ENCODE measurements at regions not wholly inside any gene's neighbourhood (a gene's known extent, or its start where the extent isn't known, plus 50 kb on each side); places are given as distances from the start of the nearest gene placed in this dataset.

DNA sequence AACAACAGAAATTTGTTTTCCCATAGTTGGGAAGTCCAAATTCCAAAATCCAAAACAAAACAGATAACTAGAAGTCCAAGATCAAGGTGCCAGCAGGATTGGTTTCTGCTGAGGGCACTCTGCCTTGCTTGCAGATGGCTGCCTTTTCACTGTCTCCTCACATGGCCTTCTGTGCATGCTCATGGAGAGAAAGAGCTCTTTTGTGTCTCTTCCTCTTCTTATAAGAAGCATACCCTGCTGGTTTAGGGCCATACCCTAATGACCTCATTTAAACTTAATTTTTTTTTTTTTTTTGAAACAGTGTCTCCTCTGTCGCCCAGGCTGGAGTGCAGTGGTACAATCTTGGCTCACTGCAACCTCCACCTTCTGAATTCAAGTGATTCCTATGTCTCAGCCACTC, 1974.1 kb upstream of the PCDH20 start:
- FAIRE-seq (no peak), ATAC-seq (no peak), DNase-seq (ENCODE audit: low read depth, low spot score) (no peak)
- no peaks in the 10 kb centered on the region for H3K79me2 ChIP-seq (ENCODE audit: control insufficient read depth, insufficient read depth, low read length)
- no peak overlapping the region for H3K9ac ChIP-seq (ENCODE audit: control insufficient read depth, insufficient read depth, low read length)
- H3K36me3 ChIP-seq (ENCODE audit: control insufficient read depth in 2 of 2, insufficient read depth in 2 of 2, low read length in 1 of 2), result no peaks in the 10 kb centered on the region
- BruUV-seq (replicated peaks), result no TSS peak
- TF ChIP-seq HSF1 (IDR thresholded peaks at IDR 0.05; ENCODE audit: low read depth, low read length) (no peak), HDAC6 (IDR thresholded peaks at IDR 0.05; ENCODE audit: unreplicated experiment) (no peak), RFX5 (IDR thresholded peaks at IDR 0.05; ENCODE audit: low read depth, low read length) (no peak), LARP7 (IDR thresholded peaks at IDR 0.05) (no peak), ETV6 (conservative IDR thresholded peaks at IDR 0.05 in 1 of 2, IDR thresholded peaks at IDR 0.05 in 1 of 2; ENCODE audit: borderline replicate concordance in 1 of 2, low read depth in 1 of 2) (no peak), EED (IDR thresholded peaks at IDR 0.05; ENCODE audit: low read depth) (no peak), NR2C2 (IDR thresholded peaks at IDR 0.05; ENCODE audit: borderline replicate concordance, control insufficient read depth, insufficient read length, low read depth) (no peak)
- no peak overlapping the region for H2AFZ ChIP-seq (ENCODE audit: control insufficient read depth, low read depth, low read length)
- intact Hi-C loops (cut with micrococcal nuclease; ENCODE audit: unreplicated experiment), result no loop called here
- H3K27ac ChIP-seq (ENCODE audit: control insufficient read depth, insufficient read depth), result no peak overlapping the region
- in situ Hi-C loops (cut with MboI), result no loop called here
- ChIA-PET RAD21 (ENCODE audit: unreplicated experiment) (no interaction called here), POLR2A (no interaction called here), CTCF (no interaction called here), SMC1A (ENCODE audit: uncharacterized antibody, unreplicated experiment) (no interaction called here)
- H3K27me3 ChIP-seq (replicated peaks in 1 of 2; ENCODE audit: control insufficient read depth in 2 of 2, insufficient read depth in 2 of 2, low read length in 1 of 2), result no peaks in the 10 kb centered on the region
- no peak overlapping the region for H3K4me2 ChIP-seq (ENCODE audit: control insufficient read depth, insufficient read depth)
- no peaks in the 10 kb centered on the region for H3K4me1 ChIP-seq (ENCODE audit: control insufficient read depth, insufficient read depth, low read length)
- H4K20me1 ChIP-seq (ENCODE audit: control insufficient read depth, insufficient read depth), result no peaks in the 10 kb centered on the region
- no peaks in the 10 kb centered on the region for H3K9me3 ChIP-seq (replicated peaks; ENCODE audit: control insufficient read depth, insufficient read depth, low read length)
- WGBS (ENCODE audit: insufficient coverage, insufficient replicate concordance, low lambda C conversion rate, missing lambda C conversion rate), result no CpG with 5 or more reads among the region's 1 CpG
- H3K4me3 ChIP-seq, result no peak overlapping the region
